Keratinocyte (primary cell): ENCODE measurements at regions not wholly inside any gene's neighbourhood (a gene's known extent, or its start where the extent isn't known, plus 50 kb on each side); places are given as distances from the start of the nearest gene placed in this dataset.

Experiments used
- DNase-seq: peaks from one replicate; pipeline ENCODE4 v3.0.0-alpha.2; 2011; ENCODE audit warnings: low read depth, missing footprints, low spot score
- FAIRE-seq: peaks from 2 replicates; lab custom pipeline; 2011; peaks lifted over from hg19 to GRCh38; lab: Jason Lieb, UNC
- H2AFZ ChIP-seq: 2 replicates; pipeline ENCODE4 v1.6.0; 2012; ENCODE audit warnings: low read length, control low read depth, inconsistent platforms; ENCODE audit not compliant: control insufficient read depth
- H3K27ac ChIP-seq: 2 replicates; pipeline ENCODE4 v1.5.1; 2011; ENCODE audit warnings: low read length; ENCODE audit not compliant: control insufficient read depth, insufficient read depth
- H3K27me3 ChIP-seq: 3 replicates; pipeline ENCODE4 v1.6.0; 2011; ENCODE audit warnings: low read length; ENCODE audit not compliant: control insufficient read depth, insufficient read depth; ENCODE audit errors: extremely low read depth
- H3K36me3 ChIP-seq, 2 experiments: 2 replicates in 1 of 2; 3 replicates in 1 of 2; pipeline ENCODE4 v1.5.1; 2011; ENCODE audit warnings: low read length in 2 of 2, mild to moderate bottlenecking in 1 of 2; ENCODE audit not compliant: control insufficient read depth in 2 of 2, insufficient read depth in 2 of 2; ENCODE audit errors: extremely low read depth in 1 of 2
- H3K4me1 ChIP-seq: 3 replicates; pipeline ENCODE4 v1.5.1; 2011; ENCODE audit warnings: low read length; ENCODE audit not compliant: control insufficient read depth, insufficient read depth; ENCODE audit errors: extremely low read depth
- H3K4me2 ChIP-seq: 3 replicates; pipeline ENCODE4 v1.6.0; 2011; ENCODE audit warnings: low read depth, low read length; ENCODE audit not compliant: control insufficient read depth, insufficient read depth; ENCODE audit errors: extremely low read depth
- H3K4me3 ChIP-seq, 3 experiments: fragments of 200-600 bp in 1 of 3; sonication (generic) in 1 of 3; 2 replicates in 2 of 3; 3 replicates in 1 of 3; pipeline ENCODE4 v1.5.1; 2011 to 2016; ENCODE audit warnings: low read length in 3 of 3, mild to moderate bottlenecking in 3 of 3, control low read depth in 2 of 3, inconsistent platforms in 1 of 3, low read depth in 1 of 3, mixed read lengths in 1 of 3, mixed run types in 1 of 3, moderate library complexity in 1 of 3; ENCODE audit not compliant: control insufficient read depth in 2 of 3, insufficient read depth in 2 of 3; ENCODE audit errors: extremely low read depth in 1 of 3
- H3K79me2 ChIP-seq: 2 replicates; pipeline ENCODE4 v1.6.0; 2012; ENCODE audit warnings: low read length; ENCODE audit not compliant: control insufficient read depth, insufficient read depth
- H3K9ac ChIP-seq: 3 replicates; pipeline ENCODE4 v1.6.0; 2011; ENCODE audit warnings: low read length; ENCODE audit not compliant: control insufficient read depth, insufficient read depth; ENCODE audit errors: extremely low read depth
- H3K9me1 ChIP-seq: 3 replicates; pipeline ENCODE4 v1.6.0; 2011; ENCODE audit warnings: low read length; ENCODE audit not compliant: control insufficient read depth, insufficient read depth; ENCODE audit errors: extremely low read depth
- H3K9me3 ChIP-seq: 2 replicates; pipeline ENCODE4 v1.5.1; 2012; ENCODE audit warnings: low read depth, low read length; ENCODE audit not compliant: control insufficient read depth
- H4K20me1 ChIP-seq: 3 replicates; pipeline ENCODE4 v1.6.0; 2011; ENCODE audit warnings: low read length; ENCODE audit not compliant: control insufficient read depth, insufficient read depth; ENCODE audit errors: extremely low read depth
- EZH2 ChIP-seq: IDR thresholded peaks from one replicate; pipeline ENCODE4 v1.6.1; 2012; ENCODE audit warnings: inconsistent platforms, mild to moderate bottlenecking, low read length, moderate library complexity
- dilution Hi-C: fragments of 300-500 bp; cut with MboI; formaldehyde crosslinking; loops from one replicate; pipeline ENCODE4 v1.7.0; 2020; ENCODE audit warnings: low sequenced_read_pairs; ENCODE audit not compliant: extremely low pct_ligation_motif_present
- TF ChIP-seq, protein P1 (sequence below), 3 experiments: IDR thresholded peaks in 1 of 3; conservative IDR thresholded peaks in 1 of 3; optimal IDR thresholded peaks in 1 of 3; 2 replicates in 2 of 3; 3 replicates in 1 of 3; pipeline versions ENCODE3 to v1.5.1; 2011; ENCODE audit warnings: low read length in 3 of 3, mild to moderate bottlenecking in 3 of 3, moderate library complexity in 2 of 3, control low read depth in 1 of 3, inconsistent platforms in 1 of 3; ENCODE audit not compliant: insufficient read depth in 2 of 3; ENCODE audit errors: extremely low read depth in 1 of 3

GRCh38 chr11:90753546-90753945 lies 530.7 kb upstream of the CHORDC1 start:
- no peak for FAIRE-seq
- TF ChIP-seq, protein P1, sequence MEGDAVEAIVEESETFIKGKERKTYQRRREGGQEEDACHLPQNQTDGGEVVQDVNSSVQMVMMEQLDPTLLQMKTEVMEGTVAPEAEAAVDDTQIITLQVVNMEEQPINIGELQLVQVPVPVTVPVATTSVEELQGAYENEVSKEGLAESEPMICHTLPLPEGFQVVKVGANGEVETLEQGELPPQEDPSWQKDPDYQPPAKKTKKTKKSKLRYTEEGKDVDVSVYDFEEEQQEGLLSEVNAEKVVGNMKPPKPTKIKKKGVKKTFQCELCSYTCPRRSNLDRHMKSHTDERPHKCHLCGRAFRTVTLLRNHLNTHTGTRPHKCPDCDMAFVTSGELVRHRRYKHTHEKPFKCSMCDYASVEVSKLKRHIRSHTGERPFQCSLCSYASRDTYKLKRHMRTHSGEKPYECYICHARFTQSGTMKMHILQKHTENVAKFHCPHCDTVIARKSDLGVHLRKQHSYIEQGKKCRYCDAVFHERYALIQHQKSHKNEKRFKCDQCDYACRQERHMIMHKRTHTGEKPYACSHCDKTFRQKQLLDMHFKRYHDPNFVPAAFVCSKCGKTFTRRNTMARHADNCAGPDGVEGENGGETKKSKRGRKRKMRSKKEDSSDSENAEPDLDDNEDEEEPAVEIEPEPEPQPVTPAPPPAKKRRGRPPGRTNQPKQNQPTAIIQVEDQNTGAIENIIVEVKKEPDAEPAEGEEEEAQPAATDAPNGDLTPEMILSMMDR (optimal IDR thresholded peaks at IDR 0.05 in 1 of 3, IDR thresholded peaks at IDR 0.05 in 1 of 3, conservative IDR thresholded peaks at IDR 0.05 in 1 of 3; ENCODE audit: extremely low read depth in 1 of 3, insufficient read depth in 2 of 3, low read length in 3 of 3), result no peak
- TF ChIP-seq EZH2, result no peak
- dilution Hi-C loops, result no loop called here

GRCh38 chr11:90747057-90747456 lies 524.2 kb upstream of the CHORDC1 start:
- H2AFZ ChIP-seq, result no peak overlapping the region
- no peaks in the 10 kb centered on the region for H3K79me2 ChIP-seq
- TF ChIP-seq, protein P1 (optimal IDR thresholded peaks at IDR 0.05 in 1 of 3, IDR thresholded peaks at IDR 0.05 in 1 of 3, conservative IDR thresholded peaks at IDR 0.05 in 1 of 3; ENCODE audit: extremely low read depth in 1 of 3, insufficient read depth in 2 of 3, low read length in 3 of 3), result no peak
- TF ChIP-seq EZH2, result no peak
- peak overlapping the region; percentile 26 for H3K27ac ChIP-seq
- no peaks in the 10 kb centered on the region for H3K9me3 ChIP-seq
- no peaks in the 10 kb centered on the region for H3K27me3 ChIP-seq
- FAIRE-seq (no peak), DNase-seq (peak; percentile 35)
- no peaks in the 10 kb centered on the region for H3K9me1 ChIP-seq
- H4K20me1 ChIP-seq, result no peaks in the 10 kb centered on the region
- peak overlapping the region; percentile 36 for H3K4me2 ChIP-seq
- no peak overlapping the region for H3K4me3 ChIP-seq
- H3K9ac ChIP-seq, result no peak overlapping the region
- peaks cover 12% of the 10 kb centered on the region for H3K4me1 ChIP-seq
- dilution Hi-C loops, result no loop called here
- H3K36me3 ChIP-seq, result no peaks in the 10 kb centered on the region

More at GRCh38 chr11:90753546-90753945, 530.7 kb upstream of the CHORDC1 start:
- Histone ChIP-seq H4K20me1 (no peaks in the 10 kb centered on the region), H3K36me3 (no peaks in the 10 kb centered on the region), H3K27me3 (no peaks in the 10 kb centered on the region), H3K9ac (no peak overlapping the region), H3K4me1 (no peaks in the 10 kb centered on the region), H3K9me1 (no peaks in the 10 kb centered on the region), H3K4me3 (no peak overlapping the region), H3K4me2 (no peak overlapping the region), H3K27ac (no peak overlapping the region), H3K9me3 (no peaks in the 10 kb centered on the region), H3K79me2 (no peaks in the 10 kb centered on the region), H2AFZ (no peak overlapping the region)
- no peak for DNase-seq
